Panc1 (cell line): ENCODE measurements at regions not wholly inside any gene's neighbourhood (a gene's known extent, or its start where the extent isn't known, plus 50 kb on each side); places are given as distances from the start of the nearest gene placed in this dataset.

Experiments
- CTCF ChIP-seq: fragments of 450-650 bp; IDR thresholded peaks from 2 replicates; pipeline ENCODE4 v1.5.1; 2017; ENCODE audit warnings: mild to moderate bottlenecking
- POLR2AphosphoS5 ChIP-seq: IDR thresholded peaks from 2 replicates; pipeline ENCODE4 v1.6.1; 2012; ENCODE audit warnings: mild to moderate bottlenecking, low read depth, low read length, moderate library complexity
- REST ChIP-seq, 2 experiments: IDR thresholded peaks; 2 replicates each; pipeline ENCODE4 v1.6.1; 2011 to 2012; ENCODE audit warnings: low read depth in 2 of 2, control low read depth in 1 of 2, low read length in 1 of 2, mild to moderate bottlenecking in 1 of 2, moderate library complexity in 1 of 2; ENCODE audit not compliant: insufficient read depth in 1 of 2

- TF ChIP-seq REST (IDR thresholded peaks at IDR 0.05; ENCODE audit: insufficient read depth in 1 of 2, low read depth in 2 of 2, low read length in 1 of 2) (no peak), CTCF (no peak), POLR2AphosphoS5 (no peak)
These were observed 399.2 kb downstream of the VRK1 start for GRCh38 chr14:97196336-97196735.
